ENCODE measurements at regions not wholly inside any gene's neighbourhood (a gene's known extent, or its start where the extent isn't known, plus 50 kb on each side); places are given as distances from the start of the nearest gene placed in this dataset.

DNA sequence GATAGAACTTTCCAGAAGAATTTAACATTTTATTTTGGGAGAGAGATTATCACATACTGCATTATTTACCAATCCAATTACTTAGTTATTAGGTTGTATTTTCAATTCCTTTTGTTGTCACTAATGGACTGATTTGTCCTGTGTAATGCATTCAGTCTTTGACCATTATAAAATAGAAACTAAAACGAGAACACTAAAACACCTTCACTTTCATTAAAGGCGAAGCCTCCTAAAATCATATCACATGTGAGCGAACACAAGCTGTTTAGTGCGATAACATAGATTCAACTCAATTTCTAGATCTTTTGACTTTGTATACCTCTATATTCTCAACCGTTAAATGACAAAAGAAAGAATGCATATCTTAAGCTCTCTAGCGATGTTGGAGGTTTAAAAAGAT, 253.4 kb downstream of the VGLL3 start:
- Histone ChIP-seq H3K4me1 (ENCODE audit: control insufficient read depth in 4 of 4, insufficient read depth in 4 of 4, low read length in 3 of 4) (no peaks in the 10 kb centered on the region), H3K27me3 (ENCODE audit: control insufficient read depth in 4 of 4, insufficient read depth in 4 of 4, low read length in 3 of 4) (no peaks in the 10 kb centered on the region), H3K9ac (ENCODE audit: low read depth in 1 of 2, low read length in 2 of 2) (no peak overlapping the region), H3K27ac (ENCODE audit: low read depth in 1 of 2, low read length in 2 of 2) (no peak overlapping the region), H3K4me3 (ENCODE audit: low read depth in 1 of 3, low read length in 3 of 3) (no peak overlapping the region), H3K9me3 (ENCODE audit: control insufficient read depth in 4 of 4, low read length in 3 of 4) (no peaks in the 10 kb centered on the region), H3K36me3 (ENCODE audit: control insufficient read depth in 4 of 4, insufficient read depth in 3 of 4, low read depth in 1 of 4, low read length in 3 of 4) (no peaks in the 10 kb centered on the region)
- no peak for TF ChIP-seq EGR1 (IDR thresholded peaks at IDR 0.05; ENCODE audit: low read depth in 2 of 2)
- WGBS = 85% methylated on average over 6 of the region's 6 CpGs
- no peak for DNase-seq (ENCODE audit: low spot score)

DNA sequence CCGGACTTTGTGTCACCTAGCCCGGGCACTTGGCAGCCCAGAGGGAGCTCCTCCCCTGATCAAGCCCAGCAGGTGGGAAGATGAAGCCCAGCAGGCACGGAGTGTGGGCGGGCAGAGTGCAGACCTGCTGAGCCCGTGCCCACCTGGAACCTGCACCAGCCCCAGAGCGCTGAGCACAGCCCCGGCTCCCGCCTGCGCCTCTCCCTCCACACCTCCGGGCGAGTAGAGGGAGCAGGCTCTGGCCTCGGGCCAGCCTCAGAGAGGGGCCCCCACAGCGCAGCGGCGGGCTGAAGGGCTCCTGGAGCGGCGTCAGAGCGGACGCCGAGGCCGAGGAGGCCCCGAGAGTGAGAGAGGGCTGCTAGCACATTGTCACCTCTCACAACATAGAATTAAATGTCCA, 257.7 kb downstream of the VGLL3 start:
- peaks cover 0 to 2% (median 0%) of the 10 kb centered on the region in 4 donors for H3K9me3 ChIP-seq (ENCODE audit: control insufficient read depth in 4 of 4, low read length in 3 of 4)
- DNase-seq (ENCODE audit: low spot score) = no peak
- H3K4me1 ChIP-seq (ENCODE audit: control insufficient read depth in 4 of 4, insufficient read depth in 4 of 4, low read length in 3 of 4) = no peaks in the 10 kb centered on the region
- no peaks in the 10 kb centered on the region for H3K36me3 ChIP-seq (ENCODE audit: control insufficient read depth in 4 of 4, insufficient read depth in 3 of 4, low read depth in 1 of 4, low read length in 3 of 4)
- WGBS = 88% methylated on average over 22 of the region's 22 CpGs
- H3K4me3 ChIP-seq (ENCODE audit: low read depth in 1 of 3, low read length in 3 of 3) = no peak overlapping the region
- H3K27ac ChIP-seq (ENCODE audit: low read depth in 1 of 2, low read length in 2 of 2) = no peak overlapping the region
- no peak overlapping the region for H3K9ac ChIP-seq (ENCODE audit: low read depth in 1 of 2, low read length in 2 of 2)
- H3K27me3 ChIP-seq (ENCODE audit: control insufficient read depth in 4 of 4, insufficient read depth in 4 of 4, low read length in 3 of 4) = no peaks in the 10 kb centered on the region
- TF ChIP-seq, protein P1, sequence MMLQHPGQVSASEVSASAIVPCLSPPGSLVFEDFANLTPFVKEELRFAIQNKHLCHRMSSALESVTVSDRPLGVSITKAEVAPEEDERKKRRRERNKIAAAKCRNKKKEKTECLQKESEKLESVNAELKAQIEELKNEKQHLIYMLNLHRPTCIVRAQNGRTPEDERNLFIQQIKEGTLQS (IDR thresholded peaks at IDR 0.05) = no peak
- TF ChIP-seq RXRA (IDR thresholded peaks at IDR 0.05) (no peak), SP1 (IDR thresholded peaks at IDR 0.05) (no peak), NR2F2 (IDR thresholded peaks at IDR 0.05) (no peak), FOXA2 (IDR thresholded peaks at IDR 0.05) (no peak), EGR1 (IDR thresholded peaks at IDR 0.05; ENCODE audit: low read depth in 2 of 2) (no peak), HNF4A (conservative IDR thresholded peaks at IDR 0.05) (no peak)
- TF ChIP-seq, protein P2, sequence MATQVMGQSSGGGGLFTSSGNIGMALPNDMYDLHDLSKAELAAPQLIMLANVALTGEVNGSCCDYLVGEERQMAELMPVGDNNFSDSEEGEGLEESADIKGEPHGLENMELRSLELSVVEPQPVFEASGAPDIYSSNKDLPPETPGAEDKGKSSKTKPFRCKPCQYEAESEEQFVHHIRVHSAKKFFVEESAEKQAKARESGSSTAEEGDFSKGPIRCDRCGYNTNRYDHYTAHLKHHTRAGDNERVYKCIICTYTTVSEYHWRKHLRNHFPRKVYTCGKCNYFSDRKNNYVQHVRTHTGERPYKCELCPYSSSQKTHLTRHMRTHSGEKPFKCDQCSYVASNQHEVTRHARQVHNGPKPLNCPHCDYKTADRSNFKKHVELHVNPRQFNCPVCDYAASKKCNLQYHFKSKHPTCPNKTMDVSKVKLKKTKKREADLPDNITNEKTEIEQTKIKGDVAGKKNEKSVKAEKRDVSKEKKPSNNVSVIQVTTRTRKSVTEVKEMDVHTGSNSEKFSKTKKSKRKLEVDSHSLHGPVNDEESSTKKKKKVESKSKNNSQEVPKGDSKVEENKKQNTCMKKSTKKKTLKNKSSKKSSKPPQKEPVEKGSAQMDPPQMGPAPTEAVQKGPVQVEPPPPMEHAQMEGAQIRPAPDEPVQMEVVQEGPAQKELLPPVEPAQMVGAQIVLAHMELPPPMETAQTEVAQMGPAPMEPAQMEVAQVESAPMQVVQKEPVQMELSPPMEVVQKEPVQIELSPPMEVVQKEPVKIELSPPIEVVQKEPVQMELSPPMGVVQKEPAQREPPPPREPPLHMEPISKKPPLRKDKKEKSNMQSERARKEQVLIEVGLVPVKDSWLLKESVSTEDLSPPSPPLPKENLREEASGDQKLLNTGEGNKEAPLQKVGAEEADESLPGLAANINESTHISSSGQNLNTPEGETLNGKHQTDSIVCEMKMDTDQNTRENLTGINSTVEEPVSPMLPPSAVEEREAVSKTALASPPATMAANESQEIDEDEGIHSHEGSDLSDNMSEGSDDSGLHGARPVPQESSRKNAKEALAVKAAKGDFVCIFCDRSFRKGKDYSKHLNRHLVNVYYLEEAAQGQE (IDR thresholded peaks at IDR 0.05) = no peak
- TF ChIP-seq, protein P3, sequence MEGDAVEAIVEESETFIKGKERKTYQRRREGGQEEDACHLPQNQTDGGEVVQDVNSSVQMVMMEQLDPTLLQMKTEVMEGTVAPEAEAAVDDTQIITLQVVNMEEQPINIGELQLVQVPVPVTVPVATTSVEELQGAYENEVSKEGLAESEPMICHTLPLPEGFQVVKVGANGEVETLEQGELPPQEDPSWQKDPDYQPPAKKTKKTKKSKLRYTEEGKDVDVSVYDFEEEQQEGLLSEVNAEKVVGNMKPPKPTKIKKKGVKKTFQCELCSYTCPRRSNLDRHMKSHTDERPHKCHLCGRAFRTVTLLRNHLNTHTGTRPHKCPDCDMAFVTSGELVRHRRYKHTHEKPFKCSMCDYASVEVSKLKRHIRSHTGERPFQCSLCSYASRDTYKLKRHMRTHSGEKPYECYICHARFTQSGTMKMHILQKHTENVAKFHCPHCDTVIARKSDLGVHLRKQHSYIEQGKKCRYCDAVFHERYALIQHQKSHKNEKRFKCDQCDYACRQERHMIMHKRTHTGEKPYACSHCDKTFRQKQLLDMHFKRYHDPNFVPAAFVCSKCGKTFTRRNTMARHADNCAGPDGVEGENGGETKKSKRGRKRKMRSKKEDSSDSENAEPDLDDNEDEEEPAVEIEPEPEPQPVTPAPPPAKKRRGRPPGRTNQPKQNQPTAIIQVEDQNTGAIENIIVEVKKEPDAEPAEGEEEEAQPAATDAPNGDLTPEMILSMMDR (IDR thresholded peaks at IDR 0.05; ENCODE audit: low read depth, low read length, missing input control) = no peak

DNA sequence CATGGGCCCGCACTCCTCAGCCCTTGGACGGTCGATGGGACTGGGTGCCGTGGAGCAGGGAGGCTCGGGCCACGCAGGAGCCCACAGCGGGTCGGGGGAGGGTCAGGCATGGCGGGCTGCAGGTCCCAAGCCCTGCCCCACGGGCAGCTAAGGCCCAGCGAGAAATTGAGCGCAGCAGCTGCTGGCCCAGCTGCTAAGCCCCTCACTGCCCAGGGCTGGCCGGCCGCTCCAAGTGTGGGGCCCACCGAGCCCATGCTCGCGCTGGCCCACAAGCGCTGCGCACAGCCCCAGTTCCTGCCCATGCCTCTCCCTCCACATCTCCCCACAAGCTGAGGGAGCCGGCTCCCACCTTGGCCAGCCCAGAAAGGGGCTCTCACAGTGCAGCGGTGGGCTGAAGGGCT, 259.4 kb downstream of the VGLL3 start:
- 89% methylated on average over 21 of the region's 21 CpGs for WGBS
- DNase-seq (ENCODE audit: low spot score) = no peak
- Histone ChIP-seq H3K4me1 (ENCODE audit: control insufficient read depth in 4 of 4, insufficient read depth in 4 of 4, low read length in 3 of 4) (no peaks in the 10 kb centered on the region), H3K36me3 (ENCODE audit: control insufficient read depth in 4 of 4, insufficient read depth in 3 of 4, low read depth in 1 of 4, low read length in 3 of 4) (no peaks in the 10 kb centered on the region), H3K9me3 (ENCODE audit: control insufficient read depth in 4 of 4, low read length in 3 of 4) (peaks cover 0 to 2% (median 0%) of the 10 kb centered on the region in 4 donors), H3K9ac (ENCODE audit: low read depth in 1 of 2, low read length in 2 of 2) (no peak overlapping the region), H3K27ac (ENCODE audit: low read depth in 1 of 2, low read length in 2 of 2) (no peak overlapping the region), H3K4me3 (ENCODE audit: low read depth in 1 of 3, low read length in 3 of 3) (no peak overlapping the region), H3K27me3 (ENCODE audit: control insufficient read depth in 4 of 4, insufficient read depth in 4 of 4, low read length in 3 of 4) (no peaks in the 10 kb centered on the region)
- TF ChIP-seq TAF1 (conservative IDR thresholded peaks at IDR 0.05) = no peak
- no peak for TF ChIP-seq HNF4G (IDR thresholded peaks at IDR 0.05)
- TF ChIP-seq RAD21 (IDR thresholded peaks at IDR 0.05) = no peak
- no peak for TF ChIP-seq YY1 (IDR thresholded peaks at IDR 0.05)
- TF ChIP-seq, protein P4, sequence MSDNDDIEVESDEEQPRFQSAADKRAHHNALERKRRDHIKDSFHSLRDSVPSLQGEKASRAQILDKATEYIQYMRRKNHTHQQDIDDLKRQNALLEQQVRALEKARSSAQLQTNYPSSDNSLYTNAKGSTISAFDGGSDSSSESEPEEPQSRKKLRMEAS (IDR thresholded peaks at IDR 0.05) = no peak
- TF ChIP-seq NR2F2 (IDR thresholded peaks at IDR 0.05) = no peak
- TF ChIP-seq, protein P3 (IDR thresholded peaks at IDR 0.05; ENCODE audit: low read depth, low read length, missing input control) = no peak
- TF ChIP-seq FOXA1 (IDR thresholded peaks at IDR 0.05) = no peak
- TF ChIP-seq SP1 (IDR thresholded peaks at IDR 0.05) = no peak
- TF ChIP-seq, protein P2 (IDR thresholded peaks at IDR 0.05) = no peak
- TF ChIP-seq EGR1 (IDR thresholded peaks at IDR 0.05; ENCODE audit: low read depth in 2 of 2) = no peak
- TF ChIP-seq, protein P1 (IDR thresholded peaks at IDR 0.05) = no peak
